ENCODE measurements at regions not wholly inside any gene's neighbourhood (a gene's known extent, or its start where the extent isn't known, plus 50 kb on each side); places are given as distances from the start of the nearest gene placed in this dataset.

DNA sequence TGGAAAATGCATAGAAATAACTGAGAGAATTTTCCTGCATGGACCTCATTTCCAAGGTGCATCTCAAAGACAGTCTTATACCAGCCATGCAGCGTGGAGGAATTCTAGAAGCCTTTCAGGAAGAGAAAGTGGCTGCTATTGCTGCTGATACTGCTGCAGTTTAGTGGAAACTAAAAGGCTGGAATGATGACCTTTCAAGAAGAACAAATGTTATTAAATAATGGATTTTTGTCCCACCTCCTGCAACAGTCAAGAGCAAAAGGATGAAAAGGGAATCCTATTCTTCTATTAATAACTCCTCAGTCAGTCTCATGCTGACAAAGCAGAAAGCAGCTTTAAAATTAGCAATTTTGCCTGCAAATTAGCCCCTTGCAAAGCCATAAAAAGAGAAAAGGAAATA lies 68.2 kb upstream of the C1orf87 start:
- TF ChIP-seq, protein P1, sequence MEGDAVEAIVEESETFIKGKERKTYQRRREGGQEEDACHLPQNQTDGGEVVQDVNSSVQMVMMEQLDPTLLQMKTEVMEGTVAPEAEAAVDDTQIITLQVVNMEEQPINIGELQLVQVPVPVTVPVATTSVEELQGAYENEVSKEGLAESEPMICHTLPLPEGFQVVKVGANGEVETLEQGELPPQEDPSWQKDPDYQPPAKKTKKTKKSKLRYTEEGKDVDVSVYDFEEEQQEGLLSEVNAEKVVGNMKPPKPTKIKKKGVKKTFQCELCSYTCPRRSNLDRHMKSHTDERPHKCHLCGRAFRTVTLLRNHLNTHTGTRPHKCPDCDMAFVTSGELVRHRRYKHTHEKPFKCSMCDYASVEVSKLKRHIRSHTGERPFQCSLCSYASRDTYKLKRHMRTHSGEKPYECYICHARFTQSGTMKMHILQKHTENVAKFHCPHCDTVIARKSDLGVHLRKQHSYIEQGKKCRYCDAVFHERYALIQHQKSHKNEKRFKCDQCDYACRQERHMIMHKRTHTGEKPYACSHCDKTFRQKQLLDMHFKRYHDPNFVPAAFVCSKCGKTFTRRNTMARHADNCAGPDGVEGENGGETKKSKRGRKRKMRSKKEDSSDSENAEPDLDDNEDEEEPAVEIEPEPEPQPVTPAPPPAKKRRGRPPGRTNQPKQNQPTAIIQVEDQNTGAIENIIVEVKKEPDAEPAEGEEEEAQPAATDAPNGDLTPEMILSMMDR (IDR thresholded peaks at IDR 0.05) = no peak
- TF ChIP-seq, protein P2, sequence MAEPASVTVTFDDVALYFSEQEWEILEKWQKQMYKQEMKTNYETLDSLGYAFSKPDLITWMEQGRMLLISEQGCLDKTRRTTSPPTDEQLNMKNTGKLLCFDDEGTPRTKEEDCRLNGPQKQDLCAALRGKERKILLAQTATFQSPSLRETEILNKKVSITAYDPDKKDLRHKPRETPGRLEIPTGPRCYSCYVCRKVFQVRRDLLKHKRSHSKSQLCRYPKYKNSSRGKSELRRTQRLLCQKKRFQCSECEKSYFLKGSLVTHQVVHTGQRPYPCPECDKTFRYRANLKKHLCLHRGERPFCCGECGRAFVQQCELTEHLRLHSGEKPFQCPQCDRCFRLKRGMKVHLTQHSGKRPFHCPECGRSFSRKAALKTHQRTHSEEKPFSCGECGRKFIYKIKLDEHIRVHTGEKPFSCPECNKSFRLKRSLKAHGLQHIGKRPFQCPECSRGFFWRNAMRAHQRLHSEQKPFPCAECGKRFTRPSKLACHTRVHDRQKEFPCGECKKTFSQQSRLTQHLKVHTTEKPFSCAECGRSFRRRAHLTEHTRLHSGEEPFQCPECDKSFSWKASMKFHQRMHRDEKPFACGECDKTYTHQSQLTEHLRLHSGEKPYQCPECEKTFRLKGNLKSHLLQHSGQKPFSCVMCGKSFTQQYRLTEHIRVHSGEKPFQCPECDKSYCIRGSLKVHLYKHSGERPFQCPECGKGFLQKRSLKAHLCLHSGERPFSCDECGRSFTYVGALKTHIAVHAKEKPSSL (CRISPR knock-in tag; conservative IDR thresholded peaks at IDR 0.05) = no peak
- no peak for TF ChIP-seq ZNF423 (CRISPR knock-in tag; IDR thresholded peaks at IDR 0.05)
- TF ChIP-seq RELA (CRISPR knock-in tag; IDR thresholded peaks at IDR 0.05; ENCODE audit: borderline replicate concordance) = no peak
- no peak for TF ChIP-seq NFE2L1 (CRISPR knock-in tag; IDR thresholded peaks at IDR 0.05)
